Type B pancreatic cell (in vitro differentiated cells): ENCODE measurements at regions not wholly inside any gene's neighbourhood (a gene's known extent, or its start where the extent isn't known, plus 50 kb on each side); places are given as distances from the start of the nearest gene placed in this dataset.
"Not testable (repeated sequence)": the region's sequence is repeated elsewhere in the genome, so short reads cannot be mapped to it uniquely, and the experiment has no call there.

Experiments used
- DNase-seq: peaks from one replicate; pipeline ENCODE4 v3.0.0; 2021; ENCODE audit warnings: mixed read lengths; ENCODE audit not compliant: unreplicated experiment; ENCODE audit errors: extremely low spot score
- H3K27ac Mint-ChIP-seq: 2 replicates; pipeline ENCODE4 v1.8.0; 2021; ENCODE audit warnings: mild to moderate bottlenecking, mixed read lengths
- H3K27me3 Mint-ChIP-seq: 2 replicates; pipeline ENCODE4 v1.8.0; 2021; ENCODE audit warnings: mixed read lengths
- H3K36me3 Mint-ChIP-seq: 2 replicates; pipeline ENCODE4 v1.8.0; 2021; ENCODE audit warnings: mixed read lengths
- H3K4me1 Mint-ChIP-seq: one replicate; pipeline ENCODE4 v1.8.0; 2021; ENCODE audit warnings: mixed read lengths; ENCODE audit not compliant: unreplicated experiment
- H3K4me3 Mint-ChIP-seq: 2 replicates; pipeline ENCODE4 v1.8.0; 2021; ENCODE audit warnings: mild to moderate bottlenecking, mixed read lengths
- H3K9me3 Mint-ChIP-seq: 2 replicates; pipeline ENCODE4 v1.8.0; 2021; ENCODE audit warnings: mixed read lengths
- TF ChIP-seq, protein P1 (sequence below): fragments of 200-600 bp; sonication (generic); conservative IDR thresholded peaks from 2 replicates; pipeline ENCODE4 v1.5.0; 2021; ENCODE audit warnings: antibody characterized with exemption, mild to moderate bottlenecking

DNA sequence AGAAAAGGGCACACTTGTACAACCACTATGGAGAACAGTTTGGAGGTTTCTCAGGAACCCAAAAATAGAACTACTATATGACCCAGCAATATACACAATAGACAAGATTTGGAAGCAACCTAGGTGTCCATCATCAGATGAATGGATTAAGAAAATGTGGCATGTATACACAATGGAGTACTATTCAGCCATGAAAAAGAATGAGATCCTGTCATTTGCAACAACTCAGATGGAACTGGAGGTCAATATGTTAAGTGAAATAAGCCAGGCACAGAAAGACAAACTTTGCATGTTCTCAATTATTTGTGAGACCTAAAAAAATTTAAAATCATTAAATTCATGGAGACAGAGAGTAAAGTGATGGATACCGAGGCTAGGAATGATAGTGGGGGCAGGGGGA is 118.8 kb downstream of the ZNF467 start:
- TF ChIP-seq, protein P1, sequence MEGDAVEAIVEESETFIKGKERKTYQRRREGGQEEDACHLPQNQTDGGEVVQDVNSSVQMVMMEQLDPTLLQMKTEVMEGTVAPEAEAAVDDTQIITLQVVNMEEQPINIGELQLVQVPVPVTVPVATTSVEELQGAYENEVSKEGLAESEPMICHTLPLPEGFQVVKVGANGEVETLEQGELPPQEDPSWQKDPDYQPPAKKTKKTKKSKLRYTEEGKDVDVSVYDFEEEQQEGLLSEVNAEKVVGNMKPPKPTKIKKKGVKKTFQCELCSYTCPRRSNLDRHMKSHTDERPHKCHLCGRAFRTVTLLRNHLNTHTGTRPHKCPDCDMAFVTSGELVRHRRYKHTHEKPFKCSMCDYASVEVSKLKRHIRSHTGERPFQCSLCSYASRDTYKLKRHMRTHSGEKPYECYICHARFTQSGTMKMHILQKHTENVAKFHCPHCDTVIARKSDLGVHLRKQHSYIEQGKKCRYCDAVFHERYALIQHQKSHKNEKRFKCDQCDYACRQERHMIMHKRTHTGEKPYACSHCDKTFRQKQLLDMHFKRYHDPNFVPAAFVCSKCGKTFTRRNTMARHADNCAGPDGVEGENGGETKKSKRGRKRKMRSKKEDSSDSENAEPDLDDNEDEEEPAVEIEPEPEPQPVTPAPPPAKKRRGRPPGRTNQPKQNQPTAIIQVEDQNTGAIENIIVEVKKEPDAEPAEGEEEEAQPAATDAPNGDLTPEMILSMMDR: no peak
- peaks cover 19% of the 10 kb centered on the region for H3K27me3 Mint-ChIP-seq
- no peaks in the 10 kb centered on the region for H3K4me1 Mint-ChIP-seq
- peaks cover 15% of the 10 kb centered on the region for H3K9me3 Mint-ChIP-seq
- no peak overlapping the region for H3K4me3 Mint-ChIP-seq
- H3K36me3 Mint-ChIP-seq: no peaks in the 10 kb centered on the region
- DNase-seq: no peak
- H3K27ac Mint-ChIP-seq: no peak overlapping the region

DNA sequence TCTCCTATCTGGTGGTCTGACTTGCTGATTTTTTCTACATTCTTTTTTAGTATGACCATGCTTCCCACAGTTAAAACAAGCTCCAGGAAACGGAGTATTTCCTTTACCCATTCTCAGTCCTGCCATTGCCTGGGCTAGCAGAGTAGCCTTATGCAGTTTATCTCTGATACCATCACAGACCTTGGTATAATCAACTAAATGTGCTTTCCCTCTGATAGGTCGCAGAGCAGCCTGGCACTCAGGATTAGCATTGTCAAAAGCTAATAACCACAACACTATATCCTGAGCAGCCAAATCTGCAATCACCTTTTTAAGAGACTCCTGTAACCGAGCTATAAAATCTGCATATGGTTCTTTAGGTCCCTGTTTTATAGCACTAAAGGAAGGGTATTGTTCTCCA is 123.2 kb downstream of the ZNF467 start:
- Mint-ChIP-seq H3K27me3 (peaks cover 29% of the 10 kb centered on the region), H3K9me3 (peaks cover 15% of the 10 kb centered on the region)
- H3K27ac Mint-ChIP-seq, DNase-seq, H3K4me3 Mint-ChIP-seq, H3K36me3 Mint-ChIP-seq, H3K4me1 Mint-ChIP-seq: not testable (repeated sequence)

DNA sequence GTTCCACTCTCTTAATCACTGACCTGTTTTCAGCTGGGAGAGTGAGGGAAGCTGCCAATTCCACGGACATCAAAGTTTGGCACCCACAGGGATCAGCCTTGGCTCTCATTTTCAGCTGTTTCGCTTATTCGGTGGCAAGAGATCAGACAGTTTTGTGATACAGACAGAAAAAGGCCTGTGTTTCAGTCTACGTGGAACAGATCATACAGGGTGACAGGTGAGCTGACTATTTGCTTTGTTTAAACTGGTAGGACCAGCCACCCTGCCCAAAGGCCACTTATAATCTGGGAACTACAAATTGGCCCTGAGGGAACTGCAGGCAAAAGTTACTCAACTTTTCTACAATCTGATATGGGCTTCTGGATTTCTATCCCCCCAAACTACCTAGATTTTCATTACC is 128.6 kb downstream of the ZNF467 start:
- no peaks in the 10 kb centered on the region for H3K36me3 Mint-ChIP-seq
- no peak overlapping the region for H3K4me3 Mint-ChIP-seq
- no peaks in the 10 kb centered on the region for H3K9me3 Mint-ChIP-seq
- H3K27me3 Mint-ChIP-seq: peaks cover 20% of the 10 kb centered on the region
- TF ChIP-seq, protein P1: no peak
- no peaks in the 10 kb centered on the region for H3K4me1 Mint-ChIP-seq
- H3K27ac Mint-ChIP-seq: no peak overlapping the region
- DNase-seq: no peak

DNA sequence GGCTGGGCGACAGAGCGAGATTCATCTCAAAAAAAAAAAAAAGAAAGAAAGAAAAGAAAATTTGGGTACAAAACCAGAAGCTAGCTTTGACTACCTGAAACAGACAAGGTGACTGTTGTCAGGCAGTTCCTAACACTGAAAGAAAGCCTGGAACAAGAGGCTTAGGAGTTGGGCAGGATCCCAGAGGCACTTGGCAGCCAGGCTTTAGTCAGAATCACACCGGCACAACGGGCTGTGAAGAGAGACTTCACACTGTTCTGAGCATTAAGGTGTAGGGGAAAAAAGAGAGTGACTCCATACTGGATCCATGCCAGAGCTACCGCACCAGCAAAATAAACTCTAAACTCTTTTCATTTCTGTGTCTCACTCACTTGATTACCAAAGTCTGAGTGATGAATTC is 130.8 kb downstream of the ZNF467 start:
- TF ChIP-seq, protein P1: no peak
- no peak for DNase-seq
- H3K4me3 Mint-ChIP-seq: no peak overlapping the region
- no peak overlapping the region for H3K27ac Mint-ChIP-seq
- peaks cover 18% of the 10 kb centered on the region for H3K27me3 Mint-ChIP-seq
- H3K36me3 Mint-ChIP-seq: no peaks in the 10 kb centered on the region
- no peaks in the 10 kb centered on the region for H3K9me3 Mint-ChIP-seq
- H3K4me1 Mint-ChIP-seq: no peaks in the 10 kb centered on the region

DNA sequence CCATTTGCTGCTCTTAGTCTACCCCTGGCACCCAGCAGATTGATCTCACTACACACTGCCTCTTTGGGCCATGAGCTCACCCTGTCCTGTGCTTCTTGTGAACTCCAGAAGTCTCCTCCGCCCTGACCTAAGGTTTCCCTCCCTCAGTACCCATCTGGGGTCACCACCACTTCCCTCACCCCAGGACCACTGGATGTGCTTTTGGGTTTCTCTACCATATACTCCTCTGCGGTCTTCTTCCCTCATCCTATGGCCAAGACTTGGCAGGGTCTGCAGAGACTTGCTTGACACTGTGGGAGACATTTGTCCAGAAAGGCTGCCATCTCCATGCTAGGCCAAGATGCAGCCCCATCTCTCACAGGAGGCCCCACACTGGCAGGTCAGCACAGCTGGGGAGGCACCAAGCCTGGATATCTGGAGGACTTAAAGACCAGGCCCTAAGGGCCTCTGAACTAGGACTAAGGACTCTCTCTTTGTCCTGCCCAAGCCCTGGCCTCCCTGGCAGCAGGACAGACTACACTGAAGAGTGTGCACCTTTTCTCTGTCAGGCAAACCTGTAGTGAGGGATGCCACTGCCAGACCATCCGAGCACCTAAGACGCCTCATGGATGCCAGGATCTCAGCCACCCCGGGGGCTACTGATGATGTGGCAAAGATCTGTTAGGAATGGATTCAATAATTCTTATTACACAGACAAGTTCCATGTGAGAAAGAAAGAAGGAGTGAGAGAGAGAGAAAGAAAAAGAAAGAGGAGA is 134.6 kb downstream of the ZNF467 start:
- Mint-ChIP-seq H3K27me3 (peaks cover 21% of the 10 kb centered on the region), H3K27ac (no peak overlapping the region), H3K36me3 (no peaks in the 10 kb centered on the region), H3K9me3 (no peaks in the 10 kb centered on the region), H3K4me1 (no peaks in the 10 kb centered on the region), H3K4me3 (no peak overlapping the region)
- TF ChIP-seq, protein P1: no peak
- no peak for DNase-seq

DNA sequence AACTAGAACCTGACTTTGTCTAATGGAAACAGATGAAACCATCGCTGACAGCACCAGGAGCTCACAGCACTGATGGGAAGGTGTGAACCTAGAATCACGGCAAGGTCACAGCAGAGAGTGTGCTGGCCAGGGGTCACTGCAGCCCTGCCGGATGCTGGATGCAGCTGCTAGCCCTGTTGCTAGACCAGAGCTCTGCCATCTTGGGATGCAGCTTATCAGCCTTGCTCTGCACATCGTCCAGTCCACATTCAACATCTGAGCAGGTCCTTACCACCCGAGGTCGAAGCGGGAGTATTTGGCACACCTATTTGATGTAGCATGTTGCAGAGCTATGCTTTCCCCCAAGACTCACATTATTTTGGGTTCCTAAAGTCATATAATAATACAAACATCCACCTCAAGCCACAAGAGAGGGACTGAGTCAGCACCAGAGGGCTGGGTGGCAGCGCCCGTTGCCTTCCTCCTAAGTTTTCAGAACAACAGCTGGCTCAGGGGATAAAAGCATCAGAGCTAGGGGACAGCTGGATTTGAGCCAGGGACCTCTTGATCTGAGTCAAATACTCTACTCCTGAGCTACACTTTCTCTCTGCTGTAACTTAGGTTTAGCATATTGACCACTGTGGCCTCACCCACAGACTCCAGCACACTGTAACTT is 135.3 kb downstream of the ZNF467 start:
- Mint-ChIP-seq H3K27ac (no peak overlapping the region), H3K36me3 (no peaks in the 10 kb centered on the region), H3K27me3 (peaks cover 21% of the 10 kb centered on the region), H3K9me3 (no peaks in the 10 kb centered on the region), H3K4me1 (no peaks in the 10 kb centered on the region), H3K4me3 (no peak overlapping the region)
- no peak for DNase-seq
- TF ChIP-seq, protein P1: no peak
